Right lung (tissue), 2 donors: ENCODE measurements at regions not wholly inside any gene's neighbourhood (a gene's known extent, or its start where the extent isn't known, plus 50 kb on each side); places are given as distances from the start of the nearest gene placed in this dataset.

Experiments used
- DNase-seq, 2 donors: peaks; one replicate each; pipeline ENCODE4 v3.0.0-alpha.2; 2013

- no peak for DNase-seq
These were observed 59.4 kb upstream of the ASIC2 start for GRCh38 chr17:33352526-33352925.

DNA sequence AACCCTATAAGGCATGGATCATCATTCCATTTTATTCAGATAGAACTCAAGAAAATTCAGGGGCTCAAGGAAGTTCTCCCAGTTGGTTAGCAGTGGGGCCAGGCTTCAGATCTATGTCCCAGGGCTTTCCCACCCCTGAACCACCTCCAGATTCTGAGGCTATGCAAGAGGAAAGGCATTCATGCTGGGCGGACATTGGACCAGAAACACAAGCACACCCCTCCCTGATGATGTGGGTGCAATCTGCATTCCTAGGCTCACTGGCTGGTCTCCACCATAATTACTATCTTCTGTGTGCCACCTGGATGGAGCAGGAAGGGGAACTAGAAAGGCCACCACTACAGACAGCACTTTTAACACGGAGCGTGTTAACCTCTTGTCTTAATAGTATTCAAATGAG is 63.2 kb upstream of the ASIC2 start:
- DNase-seq, result no peak

DNA sequence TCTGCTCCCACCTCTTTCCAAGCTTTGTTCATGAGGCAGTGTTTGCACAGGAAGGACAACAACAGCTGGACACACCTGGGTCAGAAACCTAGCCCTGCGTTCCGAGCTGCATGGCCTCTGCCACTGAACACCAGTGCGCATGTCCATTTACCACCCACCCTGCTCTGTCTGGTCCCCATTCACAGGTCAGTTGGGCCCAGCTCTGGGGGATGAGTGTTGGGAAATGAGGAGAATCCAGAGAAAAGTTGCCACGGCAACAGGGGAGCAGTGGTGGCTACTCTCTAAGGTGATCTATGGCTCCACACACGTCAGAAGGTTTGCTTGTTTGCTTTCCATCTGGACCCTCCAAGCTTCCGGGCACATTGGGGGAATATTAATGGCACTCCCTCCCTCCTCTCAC is 70.4 kb upstream of the ASIC2 start:
- DNase-seq, result no peak

- no peak for DNase-seq
These were observed 73.9 kb upstream of the ASIC2 start for GRCh38 chr17:33366960-33367359.

- no peak for DNase-seq
These were observed 76.1 kb upstream of the ASIC2 start for GRCh38 chr17:33369149-33369548.

DNA sequence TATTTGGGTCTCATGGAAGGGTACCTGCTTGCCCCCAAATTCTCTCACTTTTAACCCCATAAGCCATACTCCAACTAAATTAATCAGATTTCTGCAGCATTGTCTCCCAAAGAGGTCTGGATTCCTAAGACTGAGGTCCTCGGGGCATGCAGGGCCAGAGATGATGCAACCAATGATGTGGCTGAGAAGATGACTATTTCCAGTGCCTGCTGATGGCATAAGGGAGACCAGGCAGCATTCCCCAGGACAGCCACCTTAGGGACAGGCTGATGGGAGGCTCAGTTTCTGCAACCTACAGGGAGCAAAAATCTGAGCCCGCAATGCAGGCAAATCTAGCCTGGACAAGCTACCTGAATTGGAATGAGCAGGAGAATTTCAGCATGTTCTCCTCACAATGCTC is 76.8 kb upstream of the ASIC2 start:
- no peak for DNase-seq

- no peak for DNase-seq
These were observed 77.3 kb upstream of the ASIC2 start for GRCh38 chr17:33370401-33370800.

GRCh38 chr17:33371377-33371776 is 78.3 kb upstream of the ASIC2 start:
- no peak for DNase-seq

- DNase-seq, result no peak
These were observed 80.2 kb upstream of the ASIC2 start for GRCh38 chr17:33373273-33373672.

GRCh38 chr17:33375103-33375502 is 82.0 kb upstream of the ASIC2 start:
- no peak for DNase-seq

GRCh38 chr17:33375783-33376182 is 82.7 kb upstream of the ASIC2 start:
- DNase-seq, result no peak

- no peak for DNase-seq
These were observed 84.9 kb upstream of the ASIC2 start for GRCh38 chr17:33377837-33378595.

GRCh38 chr17:33381201-33381600 is 88.1 kb upstream of the ASIC2 start:
- no peak for DNase-seq

- DNase-seq, result no peak
These were observed 90.5 kb upstream of the ASIC2 start for GRCh38 chr17:33383488-33384023.

DNA sequence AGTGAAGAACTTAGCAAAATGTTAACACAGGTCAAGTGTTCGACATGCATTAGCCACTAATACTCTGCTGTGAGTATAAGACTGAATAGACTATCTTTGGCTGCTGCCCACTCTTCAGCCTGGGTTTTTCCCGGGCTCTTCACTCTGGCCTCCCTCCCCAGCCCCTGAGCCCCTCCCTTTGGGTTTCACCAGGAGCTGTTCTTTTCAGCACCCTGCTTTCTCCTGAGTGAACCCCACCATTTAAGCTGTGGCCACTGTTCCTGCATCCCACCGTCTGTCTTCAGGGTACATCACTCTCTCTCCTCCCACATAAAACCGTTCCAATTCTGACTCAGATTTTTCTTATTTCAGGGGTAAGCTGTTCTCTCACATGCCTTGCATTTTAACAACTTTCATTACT is 92.0 kb upstream of the ASIC2 start:
- no peak for DNase-seq

- DNase-seq, result no peak
These were observed 92.6 kb upstream of the ASIC2 start for GRCh38 chr17:33385713-33386112.

GRCh38 chr17:33387406-33387805 is 94.3 kb upstream of the ASIC2 start:
- DNase-seq, result no peak

- DNase-seq, result no peak
These were observed 96.5 kb upstream of the ASIC2 start for GRCh38 chr17:33389504-33390135.

DNA sequence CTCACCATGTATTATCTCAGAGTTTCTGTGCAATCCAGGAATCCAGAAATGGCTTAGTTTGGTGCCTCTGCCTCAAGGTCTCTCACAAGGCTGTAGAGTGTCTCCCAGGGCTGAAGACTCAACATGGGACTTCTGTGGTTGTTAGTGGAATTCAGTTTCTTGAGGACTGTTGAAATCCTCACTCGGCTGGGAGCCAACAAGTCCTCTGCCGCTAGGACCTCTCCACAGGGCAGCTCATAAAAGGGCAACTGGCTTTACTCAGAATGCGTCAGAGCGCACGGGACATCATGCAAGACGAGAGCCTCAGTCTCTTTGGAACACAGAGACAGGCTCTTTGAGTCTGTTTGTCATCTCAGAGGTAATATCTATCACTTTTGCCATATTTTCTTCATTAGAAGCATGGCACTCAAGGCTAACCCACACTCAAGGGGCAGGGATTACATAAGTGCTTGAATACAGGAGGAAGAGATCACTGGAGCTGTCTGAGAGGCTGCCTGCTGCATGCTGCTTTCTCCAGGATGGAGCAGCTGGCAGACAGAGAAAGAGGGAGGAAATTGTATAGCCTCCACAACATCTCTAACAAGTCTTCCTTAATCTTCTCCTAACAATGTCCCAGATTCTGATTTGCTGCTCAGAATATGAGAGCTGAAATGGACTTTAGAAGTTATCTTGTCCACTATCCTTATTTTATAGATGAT is 97.5 kb upstream of the ASIC2 start:
- no peak for DNase-seq

DNA sequence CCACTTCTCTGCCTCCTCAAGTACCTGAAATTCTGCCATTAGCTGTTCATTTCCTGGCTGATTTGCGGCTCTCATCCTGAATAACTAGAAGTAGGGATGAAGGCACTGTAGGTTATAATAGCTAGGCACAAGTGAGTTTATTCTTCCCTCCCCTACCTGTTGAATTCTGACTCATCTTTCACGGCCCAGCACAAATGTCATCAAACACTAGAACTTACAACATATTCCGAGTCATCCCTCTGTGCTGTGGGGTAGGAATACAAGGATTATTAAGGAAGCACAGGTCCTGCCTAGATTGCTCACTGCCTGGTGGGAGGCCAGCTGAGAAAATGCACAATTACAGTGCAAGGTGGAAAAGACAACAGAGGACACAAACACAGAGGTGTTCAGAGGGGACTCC is 103.7 kb upstream of the ASIC2 start:
- no peak for DNase-seq

DNA sequence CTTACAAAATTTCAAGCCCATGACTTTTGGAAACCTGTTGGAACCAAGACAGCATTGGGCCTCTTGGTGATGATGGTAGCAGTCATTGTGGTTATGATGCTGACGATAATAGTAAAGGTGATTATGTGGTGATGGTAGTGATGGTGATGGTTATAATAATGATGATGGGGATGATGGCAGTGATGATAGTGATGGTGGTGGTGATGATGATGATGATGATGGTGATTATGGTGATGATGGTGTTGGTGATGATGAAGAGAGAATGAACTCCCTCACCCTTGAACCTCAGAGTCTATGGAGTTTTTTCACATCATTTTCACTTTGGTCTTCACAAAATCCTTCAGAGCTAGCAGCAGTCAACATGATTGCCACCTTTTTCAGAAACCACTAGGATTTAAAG is 105.3 kb upstream of the ASIC2 start:
- no peak for DNase-seq

DNA sequence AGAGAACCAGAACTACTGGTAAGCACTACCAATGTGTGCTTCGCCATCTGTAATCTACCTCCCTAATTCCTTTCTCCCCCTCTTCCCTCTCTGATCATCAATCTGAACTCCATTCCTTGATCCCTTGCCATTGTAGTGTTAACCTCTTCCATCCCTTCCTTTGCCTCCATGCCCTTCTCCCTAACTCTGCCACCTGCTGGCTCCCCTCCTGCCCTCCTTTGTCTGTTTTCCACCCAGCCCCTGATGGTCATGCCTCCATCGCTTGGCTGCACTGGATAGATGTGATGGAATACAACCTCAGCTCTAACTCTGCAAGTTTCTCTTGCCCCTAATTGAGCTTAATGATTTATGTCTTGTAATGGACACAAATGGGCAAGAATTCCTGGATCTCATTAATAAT is 108.2 kb upstream of the ASIC2 start:
- no peak for DNase-seq

DNA sequence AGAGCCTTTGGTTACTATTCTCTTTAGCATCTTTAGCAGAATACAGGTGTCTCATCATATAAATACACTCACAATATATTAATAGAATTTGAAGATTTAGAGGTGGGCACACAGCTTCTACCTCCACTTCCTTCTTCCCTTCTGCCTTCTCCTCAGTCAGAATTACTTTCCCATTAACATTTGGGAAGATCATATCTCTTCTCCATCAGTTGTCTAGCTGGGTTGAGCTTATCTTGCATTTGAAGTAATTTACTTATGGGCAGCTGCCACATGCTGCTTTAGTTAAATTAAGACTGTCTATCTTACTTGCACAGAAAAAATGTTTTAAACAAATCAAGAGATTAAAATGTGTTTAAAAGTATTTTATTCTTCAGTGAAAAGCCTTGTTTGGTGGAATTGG is 110.1 kb upstream of the ASIC2 start:
- DNase-seq, result no peak
